ENCODE measurements at regions not wholly inside any gene's neighbourhood (a gene's known extent, or its start where the extent isn't known, plus 50 kb on each side); places are given as distances from the start of the nearest gene placed in this dataset.

DNA sequence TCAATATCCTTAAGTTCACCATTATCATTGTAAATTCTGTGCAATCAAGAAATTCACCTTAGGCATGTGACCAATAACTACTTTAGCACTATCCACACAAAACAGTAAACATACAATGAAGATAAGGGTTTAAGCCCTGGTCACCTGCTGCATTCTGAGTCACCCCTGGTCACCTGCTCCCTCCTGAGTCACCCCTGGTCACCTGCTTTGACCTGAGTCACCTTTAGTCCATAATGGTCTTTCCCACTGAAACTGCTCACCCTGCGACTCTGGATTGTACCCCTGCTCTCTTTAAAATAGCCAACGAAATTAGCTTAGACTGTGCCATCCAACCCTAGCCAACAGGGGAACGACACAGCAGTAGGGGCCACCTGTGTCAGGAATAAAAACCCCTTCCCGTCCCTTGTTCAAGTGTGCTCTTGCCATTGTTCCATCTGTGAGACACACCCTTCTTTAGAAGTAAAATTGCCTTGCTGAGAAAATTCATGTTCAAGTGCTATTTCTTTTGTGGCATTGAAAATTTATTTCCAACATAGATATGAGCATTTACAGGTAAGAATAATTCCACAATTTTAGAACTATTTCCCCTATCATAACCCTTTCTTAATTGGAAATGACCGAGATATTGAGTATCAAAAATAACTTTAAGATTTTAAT, 902.8 kb downstream of the DSC3 start:
- no peak for TF ChIP-seq CTCF (conservative IDR thresholded peaks at IDR 0.05; ENCODE audit: low read length)
- TF ChIP-seq EZH2phosphoT487 (IDR thresholded peaks at IDR 0.05; ENCODE audit: borderline replicate concordance) = no peak
